ENCODE measurements at regions not wholly inside any gene's neighbourhood (a gene's known extent, or its start where the extent isn't known, plus 50 kb on each side); places are given as distances from the start of the nearest gene placed in this dataset.

DNA sequence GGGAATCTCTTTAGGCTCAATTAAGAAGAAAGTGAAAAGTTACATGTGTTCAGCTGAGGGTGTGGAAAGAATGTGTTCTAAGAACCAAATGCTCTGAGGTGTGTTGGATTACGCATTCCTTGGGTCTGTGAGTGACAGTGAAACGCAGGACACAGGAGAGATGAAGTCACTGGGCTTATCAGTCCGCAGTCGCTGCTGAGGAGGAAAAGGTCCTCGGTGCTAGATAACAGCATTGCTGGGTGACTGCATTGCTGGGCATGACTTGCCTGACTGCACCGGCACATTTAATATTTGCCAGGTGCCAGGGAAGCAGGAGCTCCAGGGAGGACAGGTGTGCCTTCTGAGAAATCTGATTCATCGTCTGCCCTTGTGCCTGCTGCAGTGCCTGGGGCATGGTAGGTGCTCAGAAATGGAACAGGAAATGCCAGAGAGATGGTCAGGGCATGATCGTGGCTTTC lies 64.4 kb upstream of the FZD10 start:
- in situ Hi-C loops (cut with MboI; ENCODE audit: low sequenced_read_pairs), result no loop called here
- no peaks in the 10 kb centered on the region for H3K79me1 ChIP-seq (ENCODE audit: low read depth in 1 of 2, low read length in 2 of 2)
- dilution Hi-C loops (cut with HindIII; ENCODE audit: low sequenced_read_pairs, unreplicated experiment), result no loop called here

More for the DNA sequence above, 64.4 kb upstream of the FZD10 start:
- Histone ChIP-seq H3K27ac (ENCODE audit: insufficient read depth, low read length) (no peak overlapping the region), H3K36me3 (ENCODE audit: control insufficient read depth, insufficient read depth, low read length) (no peaks in the 10 kb centered on the region), H3K14ac (replicated peaks; ENCODE audit: low read depth, low read length) (no peak overlapping the region), H3K4me1 (ENCODE audit: control insufficient read depth, insufficient read depth, low read length) (no peaks in the 10 kb centered on the region), H3K4ac (ENCODE audit: low read depth, low read length) (no peak overlapping the region), H4K5ac (ENCODE audit: low read depth, low read length) (no peak overlapping the region), H3K9me3 (ENCODE audit: control insufficient read depth, insufficient read depth, low read length) (peaks cover 40% of the 10 kb centered on the region), H3K9ac (ENCODE audit: low read depth, low read length) (no peak overlapping the region), H3K27me3 (ENCODE audit: control insufficient read depth, insufficient read depth, low read length) (no peaks in the 10 kb centered on the region), H2BK15ac (ENCODE audit: low read depth, low read length) (no peak overlapping the region), H2AK9ac (replicated peaks; ENCODE audit: low read depth, low read length, poor library complexity) (no peak overlapping the region), H4K8ac (ENCODE audit: low read depth in 2 of 2, low read length in 2 of 2) (no peak overlapping the region), H3K4me3 (ENCODE audit: insufficient read depth, low read depth, low read length) (no peak overlapping the region), H2AK5ac (ENCODE audit: low read depth, low read length) (no peak overlapping the region), H3K23ac (ENCODE audit: low read depth, low read length) (no peak overlapping the region), H4K91ac (ENCODE audit: insufficient read depth, low read depth, low read length) (no peak overlapping the region), H3K4me2 (ENCODE audit: low read depth, low read length) (no peak overlapping the region), H2AFZ (replicated peaks; ENCODE audit: low read length, poor library complexity) (no peak overlapping the region), H3K18ac (ENCODE audit: low read depth, low read length) (no peak overlapping the region), H3K9me1 (ENCODE audit: insufficient read depth, low read length) (no peaks in the 10 kb centered on the region), H2BK5ac (ENCODE audit: low read depth, low read length, poor library complexity, severe bottlenecking) (no peak overlapping the region), H2BK120ac (ENCODE audit: low read depth, low read length) (no peak overlapping the region), H3K56ac (ENCODE audit: extremely low read depth, insufficient read depth, low read length) (no peak overlapping the region), H2BK20ac (ENCODE audit: low read depth, low read length) (no peak overlapping the region), H4K20me1 (ENCODE audit: insufficient read depth, low read length) (no peaks in the 10 kb centered on the region)
- DNase-seq, result no peak
- intact Hi-C loops (cut with micrococcal nuclease), result no loop called here
- no peak for ATAC-seq (ENCODE audit: low read depth)
- TF ChIP-seq, protein P1, sequence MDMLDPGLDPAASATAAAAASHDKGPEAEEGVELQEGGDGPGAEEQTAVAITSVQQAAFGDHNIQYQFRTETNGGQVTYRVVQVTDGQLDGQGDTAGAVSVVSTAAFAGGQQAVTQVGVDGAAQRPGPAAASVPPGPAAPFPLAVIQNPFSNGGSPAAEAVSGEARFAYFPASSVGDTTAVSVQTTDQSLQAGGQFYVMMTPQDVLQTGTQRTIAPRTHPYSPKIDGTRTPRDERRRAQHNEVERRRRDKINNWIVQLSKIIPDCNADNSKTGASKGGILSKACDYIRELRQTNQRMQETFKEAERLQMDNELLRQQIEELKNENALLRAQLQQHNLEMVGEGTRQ (IDR thresholded peaks at IDR 0.05; ENCODE audit: low read depth, low read length), result no peak
- no peak for TF ChIP-seq RCOR1 (IDR thresholded peaks at IDR 0.05; ENCODE audit: insufficient replicate concordance, low read length)
- no peak for TF ChIP-seq NFE2L2 (IDR thresholded peaks at IDR 0.05; ENCODE audit: low read depth, low read length)
- TF ChIP-seq SMC3 (IDR thresholded peaks at IDR 0.05; ENCODE audit: low read depth, low read length), result no peak
- no peak for TF ChIP-seq MAZ (IDR thresholded peaks at IDR 0.05; ENCODE audit: borderline replicate concordance, low read depth, low read length)
- TF ChIP-seq, protein P2, sequence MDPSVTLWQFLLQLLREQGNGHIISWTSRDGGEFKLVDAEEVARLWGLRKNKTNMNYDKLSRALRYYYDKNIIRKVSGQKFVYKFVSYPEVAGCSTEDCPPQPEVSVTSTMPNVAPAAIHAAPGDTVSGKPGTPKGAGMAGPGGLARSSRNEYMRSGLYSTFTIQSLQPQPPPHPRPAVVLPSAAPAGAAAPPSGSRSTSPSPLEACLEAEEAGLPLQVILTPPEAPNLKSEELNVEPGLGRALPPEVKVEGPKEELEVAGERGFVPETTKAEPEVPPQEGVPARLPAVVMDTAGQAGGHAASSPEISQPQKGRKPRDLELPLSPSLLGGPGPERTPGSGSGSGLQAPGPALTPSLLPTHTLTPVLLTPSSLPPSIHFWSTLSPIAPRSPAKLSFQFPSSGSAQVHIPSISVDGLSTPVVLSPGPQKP (IDR thresholded peaks at IDR 0.05; ENCODE audit: borderline replicate concordance, low read depth, low read length), result no peak
- TF ChIP-seq POLR2A (IDR thresholded peaks at IDR 0.05; ENCODE audit: low read depth, low read length), result no peak
- no peak for TF ChIP-seq RAD21 (IDR thresholded peaks at IDR 0.05; ENCODE audit: low read length)
- TF ChIP-seq, protein P3, sequence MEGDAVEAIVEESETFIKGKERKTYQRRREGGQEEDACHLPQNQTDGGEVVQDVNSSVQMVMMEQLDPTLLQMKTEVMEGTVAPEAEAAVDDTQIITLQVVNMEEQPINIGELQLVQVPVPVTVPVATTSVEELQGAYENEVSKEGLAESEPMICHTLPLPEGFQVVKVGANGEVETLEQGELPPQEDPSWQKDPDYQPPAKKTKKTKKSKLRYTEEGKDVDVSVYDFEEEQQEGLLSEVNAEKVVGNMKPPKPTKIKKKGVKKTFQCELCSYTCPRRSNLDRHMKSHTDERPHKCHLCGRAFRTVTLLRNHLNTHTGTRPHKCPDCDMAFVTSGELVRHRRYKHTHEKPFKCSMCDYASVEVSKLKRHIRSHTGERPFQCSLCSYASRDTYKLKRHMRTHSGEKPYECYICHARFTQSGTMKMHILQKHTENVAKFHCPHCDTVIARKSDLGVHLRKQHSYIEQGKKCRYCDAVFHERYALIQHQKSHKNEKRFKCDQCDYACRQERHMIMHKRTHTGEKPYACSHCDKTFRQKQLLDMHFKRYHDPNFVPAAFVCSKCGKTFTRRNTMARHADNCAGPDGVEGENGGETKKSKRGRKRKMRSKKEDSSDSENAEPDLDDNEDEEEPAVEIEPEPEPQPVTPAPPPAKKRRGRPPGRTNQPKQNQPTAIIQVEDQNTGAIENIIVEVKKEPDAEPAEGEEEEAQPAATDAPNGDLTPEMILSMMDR (conservative IDR thresholded peaks at IDR 0.05; ENCODE audit: low read depth, low read length), result no peak
- TF ChIP-seq BHLHE40 (IDR thresholded peaks at IDR 0.05; ENCODE audit: low read depth, low read length), result no peak
- POLR2A ChIA-PET (ENCODE audit: unreplicated experiment), result no interaction called here
- WGBS, 2 experiments (ENCODE audit: extremely low coverage in 2 of 2, insufficient read length in 1 of 2), result no CpG with 5 or more reads among the region's 8 CpGs
- no TSS peak for BruUV-seq (replicated peaks)
- CTCF ChIA-PET, result no interaction called here

All from IMR-90 (cell line).